ENCODE measurements at regions not wholly inside any gene's neighbourhood (a gene's known extent, or its start where the extent isn't known, plus 50 kb on each side); places are given as distances from the start of the nearest gene placed in this dataset.

DNA sequence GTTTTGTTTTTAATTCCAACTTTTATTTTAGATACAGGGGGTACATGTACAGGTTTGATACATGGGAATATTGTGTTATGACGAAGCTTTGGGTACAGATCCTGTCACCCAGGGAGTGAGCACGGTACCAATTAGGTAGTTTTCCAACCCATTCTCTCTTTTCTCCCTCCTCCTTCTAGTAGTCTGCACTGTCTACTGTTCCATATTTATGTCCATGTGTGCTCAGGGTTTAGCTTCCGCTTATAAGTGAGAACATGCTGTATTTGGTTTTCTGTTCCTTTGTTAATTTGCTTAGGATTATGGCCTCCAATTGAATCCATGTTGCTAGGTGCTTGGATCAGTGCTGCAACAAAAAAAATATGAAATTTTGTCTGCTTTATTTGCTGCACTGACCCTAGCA is 659.3 kb upstream of the TMEFF2 start:
- FAIRE-seq (no peak), DNase-seq (ENCODE audit: low read depth in 1 of 2, low spot score in 1 of 2) (no peak), ATAC-seq (no peak)
- no peak overlapping the region for H3K27ac ChIP-seq
- WGBS (ENCODE audit: missing lambda C conversion rate) = 36% methylated on average over 3 of the region's 3 CpGs
- no peak overlapping the region for H3K4me3 ChIP-seq
- ChIA-PET CTCF (no interaction called here), POLR2A (no interaction called here)
- H3K9me3 ChIP-seq = no peaks in the 10 kb centered on the region
- no peak overlapping the region for H3K4me2 ChIP-seq
- no peaks in the 10 kb centered on the region for H3K4me1 ChIP-seq
- no peak for TF ChIP-seq JUNB (IDR thresholded peaks at IDR 0.05)
- TF ChIP-seq CHD2 (IDR thresholded peaks at IDR 0.05; ENCODE audit: low read length, partially characterized antibody) = no peak
- TF ChIP-seq, protein P1, sequence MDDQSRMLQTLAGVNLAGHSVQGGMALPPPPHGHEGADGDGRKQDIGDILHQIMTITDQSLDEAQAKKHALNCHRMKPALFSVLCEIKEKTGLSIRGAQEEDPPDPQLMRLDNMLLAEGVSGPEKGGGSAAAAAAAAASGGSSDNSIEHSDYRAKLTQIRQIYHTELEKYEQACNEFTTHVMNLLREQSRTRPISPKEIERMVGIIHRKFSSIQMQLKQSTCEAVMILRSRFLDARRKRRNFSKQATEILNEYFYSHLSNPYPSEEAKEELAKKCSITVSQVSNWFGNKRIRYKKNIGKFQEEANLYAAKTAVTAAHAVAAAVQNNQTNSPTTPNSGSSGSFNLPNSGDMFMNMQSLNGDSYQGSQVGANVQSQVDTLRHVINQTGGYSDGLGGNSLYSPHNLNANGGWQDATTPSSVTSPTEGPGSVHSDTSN (IDR thresholded peaks at IDR 0.05) = no peak
- TF ChIP-seq CHD4 (IDR thresholded peaks at IDR 0.05; ENCODE audit: borderline replicate concordance) = no peak
- no peak for TF ChIP-seq KDM5A (IDR thresholded peaks at IDR 0.05)
- no peak for TF ChIP-seq HOXB13 (CRISPR knock-in tag; IDR thresholded peaks at IDR 0.05; ENCODE audit: low read depth)
- TF ChIP-seq BHLHE40 (IDR thresholded peaks at IDR 0.05; ENCODE audit: low read depth, low read length) = no peak

DNA sequence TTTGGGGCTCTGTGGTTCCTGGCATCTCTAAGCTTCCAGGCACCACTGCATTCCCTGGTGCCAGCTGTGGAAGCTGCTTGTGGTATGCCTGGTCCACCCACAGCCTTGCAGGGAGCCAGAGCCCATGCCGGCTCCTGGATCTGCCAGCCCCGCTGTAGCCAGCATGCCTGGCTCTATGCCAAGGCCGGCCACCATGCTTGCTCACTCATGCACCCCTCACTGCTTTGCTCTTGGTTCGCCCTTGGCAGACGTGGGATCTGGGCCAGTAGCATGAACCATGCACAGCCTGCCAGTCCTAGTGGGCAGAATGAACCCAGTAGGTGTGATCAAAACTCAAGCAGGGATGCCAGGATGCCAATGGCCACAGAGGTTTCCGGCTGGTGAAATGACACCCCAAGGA is 634.2 kb upstream of the TMEFF2 start:
- no peak overlapping the region for H3K27ac ChIP-seq
- TF ChIP-seq TP53 (CRISPR knock-in tag; IDR thresholded peaks at IDR 0.05) = no peak
- no peaks in the 10 kb centered on the region for H3K9me3 ChIP-seq
- ATAC-seq (no peak), FAIRE-seq (no peak), DNase-seq (ENCODE audit: low read depth in 1 of 2, low spot score in 1 of 2) (no peak)
- CTCF ChIA-PET = no interaction called here
- H3K4me3 ChIP-seq = no peak overlapping the region
- H3K4me1 ChIP-seq = no peaks in the 10 kb centered on the region
- WGBS (ENCODE audit: missing lambda C conversion rate) = 40% methylated on average over 6 of the region's 6 CpGs
- POLR2A ChIA-PET = no interaction called here
- no peak overlapping the region for H3K4me2 ChIP-seq

DNA sequence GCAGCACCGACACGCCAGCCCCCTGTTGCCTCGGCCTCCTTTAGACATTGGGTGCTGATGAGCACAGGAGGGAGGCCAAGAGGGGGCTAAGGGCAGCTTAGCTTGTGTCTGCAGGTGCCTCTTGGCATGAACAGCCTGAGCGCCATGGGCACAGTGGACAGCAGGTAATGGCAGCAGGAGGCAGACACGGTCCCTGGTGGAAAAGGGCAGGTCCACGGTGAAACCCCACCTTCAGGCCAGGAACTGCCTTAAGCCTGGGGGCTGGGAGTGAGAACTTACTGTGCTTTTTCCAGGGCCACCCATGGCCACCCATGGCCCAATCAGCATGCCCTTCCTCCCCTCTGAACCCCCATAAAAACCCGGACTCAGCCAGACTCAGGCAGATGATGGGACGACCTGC is 633.4 kb upstream of the TMEFF2 start:
- FAIRE-seq = no peak
- WGBS (ENCODE audit: missing lambda C conversion rate) = 47% methylated on average over 7 of the region's 8 CpGs
- Histone ChIP-seq H3K4me2 (no peak overlapping the region), H3K27ac (no peak overlapping the region), H3K4me3 (no peak overlapping the region), H3K4me1 (no peaks in the 10 kb centered on the region), H3K9me3 (no peaks in the 10 kb centered on the region)
- ChIA-PET CTCF (no interaction called here), POLR2A (no interaction called here)
- no peak for ATAC-seq
- TF ChIP-seq, protein P2, sequence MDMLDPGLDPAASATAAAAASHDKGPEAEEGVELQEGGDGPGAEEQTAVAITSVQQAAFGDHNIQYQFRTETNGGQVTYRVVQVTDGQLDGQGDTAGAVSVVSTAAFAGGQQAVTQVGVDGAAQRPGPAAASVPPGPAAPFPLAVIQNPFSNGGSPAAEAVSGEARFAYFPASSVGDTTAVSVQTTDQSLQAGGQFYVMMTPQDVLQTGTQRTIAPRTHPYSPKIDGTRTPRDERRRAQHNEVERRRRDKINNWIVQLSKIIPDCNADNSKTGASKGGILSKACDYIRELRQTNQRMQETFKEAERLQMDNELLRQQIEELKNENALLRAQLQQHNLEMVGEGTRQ (IDR thresholded peaks at IDR 0.05) = no peak
- TF ChIP-seq CBX2 (IDR thresholded peaks at IDR 0.05; ENCODE audit: borderline replicate concordance, low read depth) (no peak), NFE2L2 (conservative IDR thresholded peaks at IDR 0.05; ENCODE audit: low read length) (no peak), KDM1A (IDR thresholded peaks at IDR 0.05; ENCODE audit: low read depth) (no peak), KDM5A (IDR thresholded peaks at IDR 0.05) (no peak), EHF (CRISPR knock-in tag; IDR thresholded peaks at IDR 0.05) (no peak), PHF8 (IDR thresholded peaks at IDR 0.05; ENCODE audit: borderline replicate concordance, low read depth) (no peak), POLR2AphosphoS2 (conservative IDR thresholded peaks at IDR 0.05; ENCODE audit: low read length) (no peak), ZNF302 (CRISPR knock-in tag; IDR thresholded peaks at IDR 0.05) (no peak), ZSCAN20 (CRISPR knock-in tag; IDR thresholded peaks at IDR 0.05) (no peak), ZC3H11A (IDR thresholded peaks at IDR 0.05) (no peak), CHD2 (IDR thresholded peaks at IDR 0.05; ENCODE audit: low read length, partially characterized antibody) (no peak)
- TF ChIP-seq, protein P3, sequence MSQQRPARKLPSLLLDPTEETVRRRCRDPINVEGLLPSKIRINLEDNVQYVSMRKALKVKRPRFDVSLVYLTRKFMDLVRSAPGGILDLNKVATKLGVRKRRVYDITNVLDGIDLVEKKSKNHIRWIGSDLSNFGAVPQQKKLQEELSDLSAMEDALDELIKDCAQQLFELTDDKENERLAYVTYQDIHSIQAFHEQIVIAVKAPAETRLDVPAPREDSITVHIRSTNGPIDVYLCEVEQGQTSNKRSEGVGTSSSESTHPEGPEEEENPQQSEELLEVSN (IDR thresholded peaks at IDR 0.05; ENCODE audit: borderline replicate concordance, low read depth) = no peak
- TF ChIP-seq, protein P4, sequence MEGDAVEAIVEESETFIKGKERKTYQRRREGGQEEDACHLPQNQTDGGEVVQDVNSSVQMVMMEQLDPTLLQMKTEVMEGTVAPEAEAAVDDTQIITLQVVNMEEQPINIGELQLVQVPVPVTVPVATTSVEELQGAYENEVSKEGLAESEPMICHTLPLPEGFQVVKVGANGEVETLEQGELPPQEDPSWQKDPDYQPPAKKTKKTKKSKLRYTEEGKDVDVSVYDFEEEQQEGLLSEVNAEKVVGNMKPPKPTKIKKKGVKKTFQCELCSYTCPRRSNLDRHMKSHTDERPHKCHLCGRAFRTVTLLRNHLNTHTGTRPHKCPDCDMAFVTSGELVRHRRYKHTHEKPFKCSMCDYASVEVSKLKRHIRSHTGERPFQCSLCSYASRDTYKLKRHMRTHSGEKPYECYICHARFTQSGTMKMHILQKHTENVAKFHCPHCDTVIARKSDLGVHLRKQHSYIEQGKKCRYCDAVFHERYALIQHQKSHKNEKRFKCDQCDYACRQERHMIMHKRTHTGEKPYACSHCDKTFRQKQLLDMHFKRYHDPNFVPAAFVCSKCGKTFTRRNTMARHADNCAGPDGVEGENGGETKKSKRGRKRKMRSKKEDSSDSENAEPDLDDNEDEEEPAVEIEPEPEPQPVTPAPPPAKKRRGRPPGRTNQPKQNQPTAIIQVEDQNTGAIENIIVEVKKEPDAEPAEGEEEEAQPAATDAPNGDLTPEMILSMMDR (IDR thresholded peaks at IDR 0.05) = no peak
- no peak for DNase-seq (ENCODE audit: low read depth in 1 of 2, low spot score in 1 of 2)
